Stimulated activated CD4-positive, alpha-beta T cell treated with anti-CD3 and anti-CD28 coated beads, Interleukin-4, amount 100 ng/mL, for 4 hours (primary cell): ENCODE measurements at regions not wholly inside any gene's neighbourhood (a gene's known extent, or its start where the extent isn't known, plus 50 kb on each side); places are given as distances from the start of the nearest gene placed in this dataset.

Source experiments
- DNase-seq, 2 experiments: peaks; one replicate each; pipeline ENCODE4 v3.0.0-alpha.2; 2020

- no peak for DNase-seq
Observed at GRCh38 chr10:85250304-85250703, 921.9 kb downstream of the CCSER2 start.

GRCh38 chr10:85256481-85256880, 928.1 kb downstream of the CCSER2 start:
- DNase-seq = no peak

GRCh38 chr10:85259908-85260307, 931.5 kb downstream of the CCSER2 start:
- no peak for DNase-seq

GRCh38 chr10:85262992-85263391, 934.6 kb downstream of the CCSER2 start:
- DNase-seq = no peak

- no peak for DNase-seq
Observed at GRCh38 chr10:85265121-85265520, 936.7 kb downstream of the CCSER2 start.

- no peak for DNase-seq
Observed at GRCh38 chr10:85266808-85267207, 938.4 kb downstream of the CCSER2 start.

- no peak for DNase-seq
Observed at GRCh38 chr10:85280014-85280413, 951.6 kb downstream of the CCSER2 start.

GRCh38 chr10:85284778-85285770, 956.7 kb downstream of the CCSER2 start:
- no peak for DNase-seq

GRCh38 chr10:85293483-85293882, 965.1 kb downstream of the CCSER2 start:
- no peak for DNase-seq

- no peak for DNase-seq
Observed at GRCh38 chr10:85311613-85312337, 983.4 kb downstream of the CCSER2 start.

- no peak for DNase-seq
Observed at GRCh38 chr10:85315657-85316056, 987.3 kb downstream of the CCSER2 start.

- DNase-seq = no peak
Observed at GRCh38 chr10:85316276-85316675, 987.9 kb downstream of the CCSER2 start.

GRCh38 chr10:85317827-85318226, 989.4 kb downstream of the CCSER2 start:
- DNase-seq = no peak

GRCh38 chr10:85318809-85319807, 990.7 kb downstream of the CCSER2 start:
- DNase-seq = no peak

- DNase-seq = no peak
Observed at GRCh38 chr10:85319826-85320225, 991.4 kb downstream of the CCSER2 start.

- DNase-seq = no peak
Observed at GRCh38 chr10:85333594-85333993, 1005.2 kb downstream of the CCSER2 start.

GRCh38 chr10:85362401-85362800, 1004.2 kb downstream of the GRID1 start:
- no peak for DNase-seq

GRCh38 chr10:85377029-85377806, 989.4 kb downstream of the GRID1 start:
- DNase-seq = no peak

- DNase-seq = no peak
Observed at GRCh38 chr10:85379338-85379737, 987.3 kb downstream of the GRID1 start.

GRCh38 chr10:85400981-85401695, 965.5 kb downstream of the GRID1 start:
- DNase-seq = no peak

GRCh38 chr10:85402541-85402940, 964.1 kb downstream of the GRID1 start:
- no peak for DNase-seq
